ENCODE measurements at regions not wholly inside any gene's neighbourhood (a gene's known extent, or its start where the extent isn't known, plus 50 kb on each side); places are given as distances from the start of the nearest gene placed in this dataset.

DNA sequence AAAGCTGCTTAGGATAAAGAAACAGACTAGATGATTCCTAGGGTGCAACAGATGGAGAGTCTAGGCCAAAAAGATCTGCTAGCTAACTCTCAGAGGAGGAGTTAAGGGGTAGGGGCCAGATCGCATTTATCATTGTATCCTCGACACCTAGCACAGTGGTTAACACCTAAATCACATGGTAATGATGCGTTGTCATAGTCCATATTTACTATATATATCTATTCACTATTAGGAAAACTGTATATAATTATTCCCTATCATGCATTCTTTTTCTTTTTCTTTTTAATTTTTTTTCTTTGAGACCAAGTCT, 92.8 kb upstream of the SLC44A1 start:
- TF ChIP-seq CTCF (IDR thresholded peaks at IDR 0.05; ENCODE audit: extremely low read depth in 1 of 2, insufficient read depth in 1 of 2, low read depth in 1 of 2, low read length in 2 of 2) (no peak), MYC (IDR thresholded peaks at IDR 0.05; ENCODE audit: low read depth, low read length) (no peak), GATA2 (IDR thresholded peaks at IDR 0.05; ENCODE audit: insufficient read depth, insufficient read length, low read depth, low read length) (no peak), FOS (IDR thresholded peaks at IDR 0.05; ENCODE audit: borderline replicate concordance, insufficient read depth, low read length) (no peak), JUN (IDR thresholded peaks at IDR 0.05; ENCODE audit: borderline replicate concordance, insufficient read depth, insufficient read length, low read depth) (no peak), POLR2A (IDR thresholded peaks at IDR 0.05; ENCODE audit: low read depth, low read length) (no peak), EZH2 (IDR thresholded peaks at IDR 0.05; ENCODE audit: borderline replicate concordance, low read depth, low read length, severe bottlenecking) (no peak), POLR2AphosphoS5 (IDR thresholded peaks at IDR 0.05; ENCODE audit: insufficient read depth, low read depth, low read length) (no peak)
- TF ChIP-seq, protein P1, sequence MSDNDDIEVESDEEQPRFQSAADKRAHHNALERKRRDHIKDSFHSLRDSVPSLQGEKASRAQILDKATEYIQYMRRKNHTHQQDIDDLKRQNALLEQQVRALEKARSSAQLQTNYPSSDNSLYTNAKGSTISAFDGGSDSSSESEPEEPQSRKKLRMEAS (IDR thresholded peaks at IDR 0.05; ENCODE audit: insufficient read depth, insufficient read length) = no peak
- no peak overlapping the region for H3K4me2 ChIP-seq (ENCODE audit: insufficient read depth, low read length)
- no peaks in the 10 kb centered on the region for H3K27me3 ChIP-seq (ENCODE audit: control insufficient read depth in 2 of 2, insufficient read depth in 2 of 2, low read length in 2 of 2)
- no peak overlapping the region for H3K4me3 ChIP-seq (replicated peaks in 1 of 3; ENCODE audit: insufficient read depth in 1 of 3, low read depth in 1 of 3, low read length in 3 of 3)
- POLR2A ChIA-PET = no interaction called here
- no peaks in the 10 kb centered on the region for H3K9me1 ChIP-seq (replicated peaks; ENCODE audit: control insufficient read depth, extremely low read depth, insufficient read depth, low read length)
- H3K27ac ChIP-seq (ENCODE audit: insufficient read depth, low read depth, low read length) = no peak overlapping the region
- H3K36me3 ChIP-seq (ENCODE audit: control insufficient read depth in 2 of 2, extremely low read depth in 1 of 2, insufficient read depth in 2 of 2, low read length in 2 of 2) = no peaks in the 10 kb centered on the region
- no peaks in the 10 kb centered on the region for H3K79me2 ChIP-seq (ENCODE audit: control insufficient read depth, insufficient read depth, low read length)
- dilution Hi-C loops (cut with MboI; ENCODE audit: extremely low pct_ligation_motif_present, low sequenced_read_pairs) (no loop called here), intact Hi-C loops (cut with micrococcal nuclease) (no loop called here)
- CTCF ChIA-PET = interaction anchor here (1.5 kb wide), 1 partner anchor 288 kb away, joined by 8 read pairs; no protein-coding TSS in a partner anchor
- no peak for DNase-seq (ENCODE audit: low read depth, low spot score)
- no peak for FAIRE-seq
- H2AFZ ChIP-seq (ENCODE audit: low read depth, low read length) = no peak overlapping the region
- no peaks in the 10 kb centered on the region for H3K9me3 ChIP-seq (replicated peaks; ENCODE audit: control insufficient read depth, insufficient read depth, low read length)
- H3K9ac ChIP-seq (replicated peaks; ENCODE audit: extremely low read depth, insufficient read depth, low read length) = no peak overlapping the region
- H3K4me1 ChIP-seq (ENCODE audit: control insufficient read depth, extremely low read depth, insufficient read depth, low read length) = no peaks in the 10 kb centered on the region
- BruUV-seq (replicated peaks) = no TSS peak
- H4K20me1 ChIP-seq (replicated peaks; ENCODE audit: control insufficient read depth, extremely low read depth, insufficient read depth, low read length) = no peaks in the 10 kb centered on the region

All from endothelial cell of umbilical vein (primary cell).